GM19328 (cell line): ENCODE measurements at regions not wholly inside any gene's neighbourhood (a gene's known extent, or its start where the extent isn't known, plus 50 kb on each side); places are given as distances from the start of the nearest gene placed in this dataset.
"Not testable (repeated sequence)": the region's sequence is repeated elsewhere in the genome, so short reads cannot be mapped to it uniquely, and the experiment has no call there.

Experiments
- ATAC-seq: cut with Tn5 transposase; IDR thresholded peaks from one replicate; pipeline ENCODE4 v1.9.1; 2021; ENCODE audit warnings: mild to moderate bottlenecking, moderate library complexity; ENCODE audit not compliant: unreplicated experiment

GRCh38 chr6:11961923-11962322, 50.2 kb upstream of the HIVEP1 start:
- ATAC-seq: no peak

GRCh38 chr6:11960909-11961779, 51.0 kb upstream of the HIVEP1 start:
- ATAC-seq: no peak

- no peak for ATAC-seq
These were observed 55.3 kb upstream of the HIVEP1 start for GRCh38 chr6:11956781-11957180.

- ATAC-seq: no peak
These were observed 58.5 kb upstream of the HIVEP1 start for GRCh38 chr6:11953641-11954040.

GRCh38 chr6:11952316-11952715, 59.8 kb upstream of the HIVEP1 start:
- no peak for ATAC-seq

GRCh38 chr6:11951868-11952267, 60.2 kb upstream of the HIVEP1 start:
- no peak for ATAC-seq

- no peak for ATAC-seq
These were observed 62.0 kb upstream of the HIVEP1 start for GRCh38 chr6:11950109-11950508.

GRCh38 chr6:11947575-11947974, 64.5 kb upstream of the HIVEP1 start:
- ATAC-seq: no peak

- no peak for ATAC-seq
These were observed 65.0 kb upstream of the HIVEP1 start for GRCh38 chr6:11947063-11947462.

GRCh38 chr6:11944111-11944510, 68.0 kb upstream of the HIVEP1 start:
- no peak for ATAC-seq

GRCh38 chr6:11943060-11943459, 69.1 kb upstream of the HIVEP1 start:
- ATAC-seq: no peak

- no peak for ATAC-seq
These were observed 69.8 kb upstream of the HIVEP1 start for GRCh38 chr6:11942185-11942864.

- not testable (repeated sequence) for ATAC-seq
These were observed 71.5 kb upstream of the HIVEP1 start for GRCh38 chr6:11940532-11941166.

GRCh38 chr6:11938285-11938890, 73.7 kb upstream of the HIVEP1 start:
- ATAC-seq: no peak

- ATAC-seq: no peak
These were observed 77.5 kb upstream of the HIVEP1 start for GRCh38 chr6:11934638-11935037.

GRCh38 chr6:11932892-11933291, 79.2 kb upstream of the HIVEP1 start:
- not testable (repeated sequence) for ATAC-seq

GRCh38 chr6:11931296-11932035, 80.6 kb upstream of the HIVEP1 start:
- no peak for ATAC-seq

GRCh38 chr6:11930834-11931233, 81.3 kb upstream of the HIVEP1 start:
- not testable (repeated sequence) for ATAC-seq

GRCh38 chr6:11930240-11930639, 81.9 kb upstream of the HIVEP1 start:
- no peak for ATAC-seq

GRCh38 chr6:11929241-11929835, 82.8 kb upstream of the HIVEP1 start:
- no peak for ATAC-seq
